BE2C (cell line): ENCODE measurements at regions not wholly inside any gene's neighbourhood (a gene's known extent, or its start where the extent isn't known, plus 50 kb on each side); places are given as distances from the start of the nearest gene placed in this dataset.

ENCODE experiments used
- DNase-seq: peaks from one replicate; pipeline ENCODE4 v3.0.0-alpha.2; 2020
- H3K27me3 ChIP-seq: fragments of 250-450 bp; sonication (Bioruptor Pico); 2 replicates; pipeline ENCODE4 v1.5.1; 2020; ENCODE audit warnings: mild to moderate bottlenecking
- H3K36me3 ChIP-seq: fragments of 250-450 bp; sonication (Bioruptor Pico); 2 replicates; pipeline ENCODE4 v1.5.1; 2020; ENCODE audit warnings: mild to moderate bottlenecking
- H3K4me1 ChIP-seq: fragments of 250-450 bp; sonication (Bioruptor Pico); 2 replicates; pipeline ENCODE4 v1.5.1; 2020
- H3K4me3 ChIP-seq: 2 replicates; pipeline ENCODE4 v1.5.1; 2011; ENCODE audit warnings: low read depth, low read length
- H3K9me3 ChIP-seq: fragments of 250-450 bp; sonication (Bioruptor Pico); 2 replicates; pipeline ENCODE4 v1.5.1; 2020
- TF ChIP-seq, protein P1 (sequence below): IDR thresholded peaks from 2 replicates; pipeline ENCODE4 v1.5.1; 2012; ENCODE audit warnings: mild to moderate bottlenecking, low read depth, low read length

DNA sequence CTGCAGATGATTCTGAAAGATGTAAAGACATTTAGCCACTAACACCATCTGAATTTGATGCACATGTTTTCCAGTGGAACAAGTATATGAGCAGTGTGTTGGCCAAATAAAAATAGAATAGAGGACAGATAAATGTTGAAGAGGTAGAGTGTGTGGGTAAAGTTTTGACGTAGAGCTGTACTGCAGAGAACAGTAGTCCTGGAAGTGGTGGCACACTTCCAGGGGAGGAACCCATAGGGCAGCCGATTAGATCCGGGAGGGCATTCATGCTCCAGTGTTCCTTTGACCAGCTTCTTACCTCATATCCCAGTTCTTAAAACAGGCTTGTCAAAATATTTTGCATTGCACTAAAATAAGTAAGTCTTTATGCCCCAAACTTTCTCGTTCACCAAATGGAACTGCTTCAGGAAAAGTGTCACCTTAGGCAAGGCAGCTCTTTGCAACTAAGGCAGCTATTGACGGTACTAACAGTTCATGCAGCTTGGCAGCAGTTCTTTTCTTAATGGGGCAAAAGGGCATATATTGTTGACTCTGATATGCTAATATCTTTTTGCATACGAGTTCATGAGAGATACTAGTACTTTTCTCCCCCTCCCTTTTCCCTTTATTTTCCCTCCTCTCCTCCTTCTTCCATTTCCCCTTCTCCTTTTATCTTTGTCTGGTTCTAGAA is 429.3 kb upstream of the AZI2 start:
- TF ChIP-seq, protein P1, sequence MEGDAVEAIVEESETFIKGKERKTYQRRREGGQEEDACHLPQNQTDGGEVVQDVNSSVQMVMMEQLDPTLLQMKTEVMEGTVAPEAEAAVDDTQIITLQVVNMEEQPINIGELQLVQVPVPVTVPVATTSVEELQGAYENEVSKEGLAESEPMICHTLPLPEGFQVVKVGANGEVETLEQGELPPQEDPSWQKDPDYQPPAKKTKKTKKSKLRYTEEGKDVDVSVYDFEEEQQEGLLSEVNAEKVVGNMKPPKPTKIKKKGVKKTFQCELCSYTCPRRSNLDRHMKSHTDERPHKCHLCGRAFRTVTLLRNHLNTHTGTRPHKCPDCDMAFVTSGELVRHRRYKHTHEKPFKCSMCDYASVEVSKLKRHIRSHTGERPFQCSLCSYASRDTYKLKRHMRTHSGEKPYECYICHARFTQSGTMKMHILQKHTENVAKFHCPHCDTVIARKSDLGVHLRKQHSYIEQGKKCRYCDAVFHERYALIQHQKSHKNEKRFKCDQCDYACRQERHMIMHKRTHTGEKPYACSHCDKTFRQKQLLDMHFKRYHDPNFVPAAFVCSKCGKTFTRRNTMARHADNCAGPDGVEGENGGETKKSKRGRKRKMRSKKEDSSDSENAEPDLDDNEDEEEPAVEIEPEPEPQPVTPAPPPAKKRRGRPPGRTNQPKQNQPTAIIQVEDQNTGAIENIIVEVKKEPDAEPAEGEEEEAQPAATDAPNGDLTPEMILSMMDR = no peak
- H3K4me3 ChIP-seq = no peak overlapping the region
- H3K36me3 ChIP-seq = no peaks in the 10 kb centered on the region
- H3K27me3 ChIP-seq = no peaks in the 10 kb centered on the region
- H3K4me1 ChIP-seq = no peaks in the 10 kb centered on the region
- H3K9me3 ChIP-seq = no peaks in the 10 kb centered on the region
- no peak for DNase-seq

DNA sequence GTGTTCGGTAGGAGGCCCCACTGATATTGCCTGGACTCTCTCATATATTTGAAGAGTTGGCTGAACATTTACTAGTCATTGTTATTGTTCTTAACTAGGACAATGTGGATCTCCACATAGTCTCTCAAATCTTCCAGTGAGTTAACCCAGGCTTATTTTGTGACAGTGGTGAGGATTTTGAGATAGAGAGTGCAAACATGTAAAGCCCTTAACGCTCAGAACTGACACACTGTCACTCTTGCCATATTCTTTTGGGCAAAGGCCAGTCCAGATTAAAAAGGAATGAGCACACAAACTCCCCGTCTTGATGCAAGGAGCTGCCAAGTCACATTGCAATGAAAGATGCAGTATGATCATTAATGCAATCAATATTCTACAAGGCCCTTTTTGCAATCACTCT is 431.9 kb upstream of the AZI2 start:
- Histone ChIP-seq H3K36me3 (no peaks in the 10 kb centered on the region), H3K9me3 (no peaks in the 10 kb centered on the region), H3K4me1 (no peaks in the 10 kb centered on the region), H3K4me3 (no peak overlapping the region), H3K27me3 (no peaks in the 10 kb centered on the region)
- TF ChIP-seq, protein P1 = no peak
- DNase-seq = no peak

DNA sequence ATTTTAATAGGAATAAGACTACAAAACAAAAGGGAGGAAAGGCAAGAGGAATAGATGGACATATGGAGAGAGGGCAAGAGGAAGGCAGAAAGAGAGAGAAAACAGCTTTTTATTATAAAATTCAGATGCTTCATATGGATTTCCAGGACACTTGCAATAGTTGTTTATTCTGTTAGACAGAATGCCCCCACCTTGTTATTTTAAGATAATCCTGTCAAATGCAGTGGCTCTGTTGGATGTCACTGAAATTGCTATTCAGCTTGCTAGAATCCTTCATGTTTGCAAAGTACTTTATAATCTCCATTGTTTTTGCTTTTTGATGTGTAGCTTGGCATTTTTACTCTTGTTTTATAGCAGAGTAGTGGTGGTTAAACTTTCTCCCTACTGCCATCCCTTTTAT is 432.4 kb upstream of the AZI2 start:
- no peaks in the 10 kb centered on the region for H3K9me3 ChIP-seq
- TF ChIP-seq, protein P1 = no peak
- H3K27me3 ChIP-seq = no peaks in the 10 kb centered on the region
- H3K4me1 ChIP-seq = no peaks in the 10 kb centered on the region
- DNase-seq = no peak
- H3K36me3 ChIP-seq = no peaks in the 10 kb centered on the region
- no peak overlapping the region for H3K4me3 ChIP-seq

DNA sequence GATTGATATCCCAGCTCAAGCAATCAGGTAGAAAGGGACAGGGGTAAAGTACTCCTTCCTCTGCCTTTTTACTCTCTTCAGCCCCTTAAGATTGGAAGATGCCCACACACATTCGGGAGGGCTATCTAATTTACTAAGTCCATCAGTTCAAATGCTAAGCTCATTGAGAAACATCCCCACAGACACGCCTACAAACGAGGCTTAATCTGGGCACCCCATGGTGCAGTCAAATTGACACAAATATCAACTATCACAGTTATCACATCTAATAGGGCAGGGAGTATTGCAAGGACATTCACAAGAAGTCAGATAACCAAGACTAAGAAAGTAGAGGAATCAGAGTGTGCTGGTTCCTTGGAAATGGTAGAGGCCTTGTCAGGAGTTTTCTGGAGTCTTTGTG is 437.8 kb upstream of the AZI2 start:
- Histone ChIP-seq H3K4me3 (no peak overlapping the region), H3K9me3 (no peaks in the 10 kb centered on the region), H3K36me3 (no peaks in the 10 kb centered on the region), H3K27me3 (no peaks in the 10 kb centered on the region), H3K4me1 (no peaks in the 10 kb centered on the region)
- TF ChIP-seq, protein P1 = no peak
- DNase-seq = no peak

DNA sequence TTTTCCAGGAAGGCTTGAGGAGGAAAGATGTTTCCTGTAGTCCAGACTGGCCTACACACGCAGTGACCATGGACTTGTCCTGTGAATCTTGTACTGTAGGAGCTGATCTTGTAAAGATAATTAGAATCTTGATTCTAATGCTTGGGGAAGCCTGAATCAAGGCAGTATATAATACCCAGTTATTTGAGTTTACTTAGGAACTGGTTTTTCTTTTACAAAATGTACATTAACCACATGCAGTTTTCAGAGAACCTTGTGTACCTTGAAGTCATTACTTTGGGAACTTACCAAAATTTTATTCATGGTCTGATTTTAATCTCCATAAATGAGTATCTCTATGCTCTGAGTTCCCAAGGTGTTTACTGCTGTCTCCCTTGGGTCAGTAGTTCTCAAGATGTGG is 439.9 kb upstream of the AZI2 start:
- TF ChIP-seq, protein P1 = no peak
- no peaks in the 10 kb centered on the region for H3K9me3 ChIP-seq
- H3K27me3 ChIP-seq = no peaks in the 10 kb centered on the region
- H3K4me3 ChIP-seq = no peak overlapping the region
- no peak for DNase-seq
- H3K36me3 ChIP-seq = no peaks in the 10 kb centered on the region
- H3K4me1 ChIP-seq = no peaks in the 10 kb centered on the region

DNA sequence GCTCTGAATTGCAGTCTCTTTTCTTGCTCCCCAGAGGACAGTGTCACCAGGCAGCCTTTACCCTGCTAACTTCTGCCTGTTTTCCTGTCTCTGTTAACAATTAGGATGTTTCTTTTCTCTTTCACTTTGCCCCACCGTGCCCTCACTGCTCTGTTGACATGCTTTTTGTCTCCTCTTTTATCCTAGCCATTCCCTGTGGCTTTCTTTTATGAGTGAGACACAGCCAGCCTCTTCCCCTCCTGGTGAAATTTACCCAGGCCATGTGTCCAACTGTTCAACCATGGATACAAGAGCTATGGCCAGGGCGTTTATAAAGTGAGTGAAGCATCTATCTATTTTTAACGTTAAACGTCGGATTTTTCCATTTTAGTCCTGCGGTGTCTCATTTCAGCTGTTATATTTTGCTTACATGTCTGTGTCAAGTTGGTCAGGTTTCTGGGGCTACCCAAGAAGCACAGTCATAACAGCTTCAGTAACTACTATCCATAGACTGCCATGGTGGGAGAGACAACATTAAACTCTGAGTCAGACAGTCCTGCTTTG is 443.2 kb upstream of the AZI2 start:
- Histone ChIP-seq H3K4me1 (no peaks in the 10 kb centered on the region), H3K4me3 (no peak overlapping the region), H3K27me3 (no peaks in the 10 kb centered on the region), H3K36me3 (no peaks in the 10 kb centered on the region), H3K9me3 (no peaks in the 10 kb centered on the region)
- TF ChIP-seq, protein P1 = no peak
- DNase-seq = no peak
